ENCODE measurements at regions not wholly inside any gene's neighbourhood (a gene's known extent, or its start where the extent isn't known, plus 50 kb on each side); places are given as distances from the start of the nearest gene placed in this dataset.

DNA sequence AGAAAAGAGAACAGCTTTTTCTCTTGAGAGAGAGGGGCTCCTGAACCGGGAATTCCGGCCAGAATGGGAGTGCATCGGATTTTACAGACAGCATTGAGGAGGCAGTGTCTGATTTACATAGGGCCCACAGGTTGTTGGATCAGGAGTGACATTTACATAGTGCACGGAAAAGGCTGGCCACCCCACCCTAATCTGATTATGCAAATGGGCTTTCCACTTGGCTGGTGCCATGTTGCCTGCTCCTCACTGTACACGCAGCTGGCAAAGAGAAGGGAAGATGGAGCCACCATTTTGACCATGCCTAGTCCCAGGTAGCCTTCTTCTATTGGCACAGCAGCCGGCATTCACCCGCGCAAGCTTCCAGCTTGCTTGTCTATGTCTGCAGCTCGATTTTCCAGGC lies 77.5 kb upstream of the FAM171A1 start:
- DNase-seq: no peak
- Histone ChIP-seq H3K4me1 (no peaks in the 10 kb centered on the region), H3K9ac (ENCODE audit: low read depth in 2 of 2, low read length in 2 of 2) (no peak overlapping the region), H3K27ac (no peak overlapping the region), H3K36me3 (no peaks in the 10 kb centered on the region), H3K4me3 (no peak overlapping the region), H3K9me3 (no peaks in the 10 kb centered on the region), H3K27me3 (no peaks in the 10 kb centered on the region)
- intact Hi-C loops (cut with DNase I): no loop called here
- TF ChIP-seq, protein P1, sequence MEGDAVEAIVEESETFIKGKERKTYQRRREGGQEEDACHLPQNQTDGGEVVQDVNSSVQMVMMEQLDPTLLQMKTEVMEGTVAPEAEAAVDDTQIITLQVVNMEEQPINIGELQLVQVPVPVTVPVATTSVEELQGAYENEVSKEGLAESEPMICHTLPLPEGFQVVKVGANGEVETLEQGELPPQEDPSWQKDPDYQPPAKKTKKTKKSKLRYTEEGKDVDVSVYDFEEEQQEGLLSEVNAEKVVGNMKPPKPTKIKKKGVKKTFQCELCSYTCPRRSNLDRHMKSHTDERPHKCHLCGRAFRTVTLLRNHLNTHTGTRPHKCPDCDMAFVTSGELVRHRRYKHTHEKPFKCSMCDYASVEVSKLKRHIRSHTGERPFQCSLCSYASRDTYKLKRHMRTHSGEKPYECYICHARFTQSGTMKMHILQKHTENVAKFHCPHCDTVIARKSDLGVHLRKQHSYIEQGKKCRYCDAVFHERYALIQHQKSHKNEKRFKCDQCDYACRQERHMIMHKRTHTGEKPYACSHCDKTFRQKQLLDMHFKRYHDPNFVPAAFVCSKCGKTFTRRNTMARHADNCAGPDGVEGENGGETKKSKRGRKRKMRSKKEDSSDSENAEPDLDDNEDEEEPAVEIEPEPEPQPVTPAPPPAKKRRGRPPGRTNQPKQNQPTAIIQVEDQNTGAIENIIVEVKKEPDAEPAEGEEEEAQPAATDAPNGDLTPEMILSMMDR (IDR thresholded peaks at IDR 0.05): no peak

DNA sequence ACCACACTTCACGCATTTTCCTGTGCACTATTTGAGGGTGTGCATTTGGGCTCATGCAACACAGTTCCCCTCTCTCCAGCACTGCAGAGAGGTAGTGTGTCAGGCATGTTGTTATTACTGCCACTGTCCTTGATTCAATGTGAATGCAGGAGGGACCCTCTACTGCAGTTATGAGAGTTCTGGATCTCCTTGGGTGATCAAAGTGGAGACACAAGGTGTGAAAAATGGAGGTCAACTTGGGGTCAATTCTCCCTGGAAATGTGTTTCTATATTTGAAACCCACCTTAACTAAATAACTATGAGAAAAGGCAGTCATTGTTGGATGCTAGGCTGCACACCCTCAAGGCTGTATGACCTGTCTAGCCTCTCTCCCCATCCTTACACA lies 73.9 kb upstream of the FAM171A1 start:
- Histone ChIP-seq H3K9ac (ENCODE audit: low read depth in 2 of 2, low read length in 2 of 2) (no peak overlapping the region), H3K27me3 (no peaks in the 10 kb centered on the region), H3K4me1 (no peaks in the 10 kb centered on the region), H3K9me3 (no peaks in the 10 kb centered on the region), H3K4me3 (no peak overlapping the region), H3K27ac (no peak overlapping the region), H3K36me3 (no peaks in the 10 kb centered on the region)
- no peak for DNase-seq
- TF ChIP-seq, protein P1 (IDR thresholded peaks at IDR 0.05): no peak
- intact Hi-C loops (cut with DNase I): no loop called here

DNA sequence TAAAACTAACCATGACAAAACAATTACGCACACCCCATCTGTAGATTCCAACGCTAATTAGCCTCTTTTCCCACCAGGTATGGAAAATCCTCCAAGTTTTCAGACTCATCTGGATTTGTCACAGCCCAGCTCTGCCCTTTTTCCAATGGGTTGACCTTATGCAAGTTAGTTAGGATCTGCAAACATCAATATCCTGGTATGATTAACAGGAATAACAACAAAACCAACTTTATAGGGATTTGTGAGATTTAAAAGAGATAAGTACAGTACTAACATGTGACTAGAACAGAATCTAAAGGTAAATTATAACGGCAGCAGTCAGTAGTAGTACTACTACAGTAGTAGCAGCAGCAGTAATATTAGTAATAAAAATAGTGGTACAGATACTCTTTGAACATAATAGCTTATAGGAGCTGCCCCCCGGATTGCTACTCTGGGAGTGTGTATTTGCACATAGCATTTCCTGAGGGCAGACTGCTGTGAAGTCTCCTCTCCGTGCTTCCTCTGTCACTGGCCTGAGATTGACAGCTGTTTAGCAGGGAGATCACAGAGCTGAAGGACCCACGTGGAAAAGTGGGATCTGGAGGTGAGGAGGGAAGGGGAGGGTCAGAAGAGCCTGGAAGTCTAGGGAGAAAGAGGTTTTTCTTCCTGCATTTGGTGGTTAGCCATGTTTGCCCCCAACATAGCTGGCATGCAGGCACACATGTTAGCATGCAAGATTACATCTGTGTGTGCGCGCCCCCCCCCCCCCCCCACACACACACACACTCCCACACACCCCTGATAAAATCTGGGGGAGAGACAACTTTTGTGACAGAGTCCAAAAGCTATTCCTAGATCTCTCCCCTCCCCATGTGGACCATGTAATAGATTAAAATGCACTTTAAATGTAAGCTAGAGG lies 73.3 kb upstream of the FAM171A1 start:
- intact Hi-C loops (cut with DNase I): no loop called here
- no peak overlapping the region for H3K4me3 ChIP-seq
- H3K27ac ChIP-seq: no peak overlapping the region

DNA sequence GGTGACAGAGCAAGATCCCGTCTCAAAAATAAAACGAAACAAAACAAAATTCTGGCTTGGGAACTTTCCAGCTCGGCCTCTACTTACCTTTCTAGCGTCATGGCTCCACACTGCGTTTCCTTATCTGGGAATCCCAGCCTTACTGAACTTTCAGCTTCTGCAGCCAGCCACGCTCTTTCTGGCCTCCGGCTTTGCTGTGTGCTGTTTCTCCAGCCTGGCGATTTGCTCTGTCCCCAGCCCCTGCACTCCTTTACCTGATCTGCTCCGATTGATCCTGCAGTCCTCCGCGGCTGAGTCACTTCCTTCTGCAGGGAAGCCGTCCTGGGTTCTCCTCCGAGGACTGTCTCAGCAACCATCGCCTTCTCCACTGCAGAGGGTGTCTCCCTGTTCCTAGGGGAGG lies 71.0 kb upstream of the FAM171A1 start:
- no peaks in the 10 kb centered on the region for H3K27me3 ChIP-seq
- H3K27ac ChIP-seq: no peak overlapping the region
- no peak overlapping the region for H3K4me3 ChIP-seq
- no peak for DNase-seq
- no peaks in the 10 kb centered on the region for H3K36me3 ChIP-seq
- H3K4me1 ChIP-seq: no peaks in the 10 kb centered on the region
- H3K9me3 ChIP-seq: no peaks in the 10 kb centered on the region
- H3K9ac ChIP-seq (ENCODE audit: low read depth in 2 of 2, low read length in 2 of 2): no peak overlapping the region
- intact Hi-C loops (cut with DNase I): no loop called here
- TF ChIP-seq, protein P1 (IDR thresholded peaks at IDR 0.05): no peak

More for the DNA sequence above, 73.3 kb upstream of the FAM171A1 start:
- no peaks in the 10 kb centered on the region for H3K9me3 ChIP-seq
- no peaks in the 10 kb centered on the region for H3K4me1 ChIP-seq
- no peak for DNase-seq
- H3K27me3 ChIP-seq: no peaks in the 10 kb centered on the region
- TF ChIP-seq, protein P1 (IDR thresholded peaks at IDR 0.05): no peak
- H3K9ac ChIP-seq (ENCODE audit: low read depth in 2 of 2, low read length in 2 of 2): no peak overlapping the region
- no peaks in the 10 kb centered on the region for H3K36me3 ChIP-seq

DNA sequence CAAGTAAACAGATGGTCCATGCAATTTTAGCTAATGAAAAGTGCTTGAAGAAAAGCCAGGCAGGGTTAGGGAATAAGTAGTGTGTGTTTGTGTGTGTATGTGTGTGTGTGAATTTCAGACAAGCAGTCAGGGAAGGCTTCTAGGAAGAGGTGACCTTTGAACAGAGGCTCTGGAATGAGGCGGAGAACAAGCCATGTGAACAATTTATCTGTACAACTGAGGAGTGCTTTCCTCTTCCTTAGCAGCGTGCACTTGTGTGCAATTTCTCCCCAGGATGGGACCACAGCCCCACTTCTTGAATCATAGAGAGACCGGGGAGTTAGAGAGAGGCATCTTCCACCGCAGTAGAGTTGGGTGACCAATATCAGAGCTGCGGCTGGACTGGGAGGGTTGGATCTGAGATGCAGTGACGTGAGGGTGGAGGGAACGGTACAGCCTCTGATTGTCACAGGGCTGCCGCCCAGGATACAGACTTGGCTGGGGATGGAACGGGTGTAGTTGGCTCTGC lies 69.2 kb upstream of the FAM171A1 start:
- no peaks in the 10 kb centered on the region for H3K27me3 ChIP-seq
- no peaks in the 10 kb centered on the region for H3K36me3 ChIP-seq
- H3K9ac ChIP-seq (ENCODE audit: low read depth in 2 of 2, low read length in 2 of 2): no peak overlapping the region
- no peak overlapping the region for H3K4me3 ChIP-seq
- no peak for DNase-seq
- no peaks in the 10 kb centered on the region for H3K4me1 ChIP-seq
- TF ChIP-seq, protein P1 (IDR thresholded peaks at IDR 0.05): no peak
- no peaks in the 10 kb centered on the region for H3K9me3 ChIP-seq
- intact Hi-C loops (cut with DNase I): no loop called here
- no peak overlapping the region for H3K27ac ChIP-seq
